NCI-H2196 treated with DMSO at 0.1 percent for 48 hours (cell line): ENCODE measurements at regions not wholly inside any gene's neighbourhood (a gene's known extent, or its start where the extent isn't known, plus 50 kb on each side); places are given as distances from the start of the nearest gene placed in this dataset.

Source experiments
- DNase-seq: peaks from one replicate; lab custom pipeline; 2025; ENCODE audit not compliant: unreplicated experiment; lab: John Stamatoyannopoulos, UW

GRCh38 chr9:107647611-107648010 lies 158.0 kb upstream of the KLF4 start:
- DNase-seq = no peak

- no peak for DNase-seq
These were observed 157.6 kb upstream of the KLF4 start for GRCh38 chr9:107647141-107647540.

GRCh38 chr9:107645464-107645833 lies 155.9 kb upstream of the KLF4 start:
- no peak for DNase-seq

GRCh38 chr9:107644733-107645463 lies 155.3 kb upstream of the KLF4 start:
- no peak for DNase-seq

- DNase-seq = no peak
These were observed 149.9 kb upstream of the KLF4 start for GRCh38 chr9:107639426-107639825.

GRCh38 chr9:107638521-107639310 lies 149.1 kb upstream of the KLF4 start:
- DNase-seq = no peak

GRCh38 chr9:107637421-107638420 lies 148.2 kb upstream of the KLF4 start:
- no peak for DNase-seq

GRCh38 chr9:107636571-107637381 lies 147.2 kb upstream of the KLF4 start:
- DNase-seq = no peak

- no peak for DNase-seq
These were observed 146.2 kb upstream of the KLF4 start for GRCh38 chr9:107635803-107636174.

- DNase-seq = no peak
These were observed 145.7 kb upstream of the KLF4 start for GRCh38 chr9:107635101-107635802.

- DNase-seq = no peak
These were observed 143.8 kb upstream of the KLF4 start for GRCh38 chr9:107633406-107633805.

GRCh38 chr9:107632661-107633060 lies 143.1 kb upstream of the KLF4 start:
- DNase-seq = no peak

GRCh38 chr9:107632216-107632615 lies 142.6 kb upstream of the KLF4 start:
- no peak for DNase-seq

GRCh38 chr9:107631788-107632187 lies 142.2 kb upstream of the KLF4 start:
- no peak for DNase-seq

GRCh38 chr9:107630156-107630555 lies 140.6 kb upstream of the KLF4 start:
- no peak for DNase-seq

- DNase-seq = no peak
These were observed 138.9 kb upstream of the KLF4 start for GRCh38 chr9:107628444-107628843.

- no peak for DNase-seq
These were observed 138.2 kb upstream of the KLF4 start for GRCh38 chr9:107627781-107628180.

GRCh38 chr9:107626118-107626517 lies 136.5 kb upstream of the KLF4 start:
- no peak for DNase-seq

- DNase-seq = no peak
These were observed 135.9 kb upstream of the KLF4 start for GRCh38 chr9:107625383-107625984.
